Activated CD4-positive, alpha-beta T cell treated with anti-CD3 and anti-CD28 coated beads for 36 hours (primary cell): ENCODE measurements at regions not wholly inside any gene's neighbourhood (a gene's known extent, or its start where the extent isn't known, plus 50 kb on each side); places are given as distances from the start of the nearest gene placed in this dataset.

Source experiments
- ATAC-seq: fragments of 200-7000 bp; cut with Tn5 transposase; one replicate; pipeline ENCODE4 v1.10.0; 2021; ENCODE audit warnings: mild to moderate bottlenecking, moderate library complexity
- CTCF ChIA-PET: fragments of 350-600 bp; sonication (Branson Sonifier 250); formaldehyde crosslinking; loops from one replicate; lab custom pipeline; 2021; ENCODE audit warnings: antibody characterized with exemption; lab: Charles Lee
- POLR2A ChIA-PET: fragments of 350-600 bp; sonication (Branson Sonifier 250); formaldehyde crosslinking; loops from one replicate; lab custom pipeline; 2021; ENCODE audit warnings: antibody characterized with exemption, inconsistent platforms; lab: Charles Lee
- DNase-seq: peaks from one replicate; pipeline ENCODE4 v3.0.0-alpha.2; 2020
- H3K27ac Mint-ChIP-seq: one replicate; pipeline ENCODE4 v1.8.0; 2021; ENCODE audit warnings: mixed read lengths
- H3K27me3 Mint-ChIP-seq: one replicate; pipeline ENCODE4 v1.8.0; 2021; ENCODE audit warnings: mixed read lengths
- H3K36me3 Mint-ChIP-seq: one replicate; pipeline ENCODE4 v1.8.0; 2021; ENCODE audit warnings: low read depth, mixed read lengths
- H3K4me1 Mint-ChIP-seq: one replicate; pipeline ENCODE4 v1.8.0; 2021; ENCODE audit warnings: mixed read lengths
- H3K4me3 Mint-ChIP-seq: one replicate; pipeline ENCODE4 v1.8.0; 2021; ENCODE audit warnings: mild to moderate bottlenecking, moderate library complexity, mixed read lengths
- H3K9me3 Mint-ChIP-seq: one replicate; pipeline ENCODE4 v1.8.0; 2021; ENCODE audit warnings: low read depth, mixed read lengths
- intact Hi-C, 2 experiments: fragments of 100-400 bp; cut with DNase I in 1 of 2; cut with micrococcal nuclease in 1 of 2; formaldehyde crosslinking; loops; one replicate each; pipeline versions ENCODE4 v1.14.2 to v1.15.1; 2022 to 2024; cut with DNase I, micrococcal nuclease

DNA sequence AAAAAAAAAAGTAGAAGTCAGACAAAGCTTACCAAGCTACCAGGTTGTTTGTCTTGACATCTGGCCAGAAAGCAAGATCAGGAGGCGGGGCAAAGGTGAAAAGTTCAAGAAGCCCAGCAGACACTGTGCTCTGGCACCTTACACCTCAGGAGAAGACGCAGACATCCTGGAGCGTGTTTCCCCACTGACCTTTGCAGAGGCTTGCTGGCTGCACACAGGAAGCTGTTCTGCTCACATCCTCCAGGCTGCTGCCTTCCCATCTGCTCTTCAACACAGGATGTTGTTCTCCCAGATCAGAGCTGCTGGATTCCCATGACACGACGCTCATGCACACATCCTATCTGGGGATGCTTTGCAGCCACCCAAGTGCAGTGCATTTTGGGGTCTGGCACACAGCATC is 174.4 kb upstream of the KIAA1217 start:
- no peak for ATAC-seq
- Mint-ChIP-seq H3K27ac (no peak overlapping the region), H3K27me3 (no peaks in the 10 kb centered on the region), H3K4me3 (no peak overlapping the region), H3K9me3 (no peaks in the 10 kb centered on the region), H3K4me1 (no peaks in the 10 kb centered on the region), H3K36me3 (no peaks in the 10 kb centered on the region)
- CTCF ChIA-PET: interaction anchor here (0.6 kb wide), 1 partner anchor 214 kb away, joined by 3 read pairs; no protein-coding TSS in a partner anchor
- intact Hi-C loops: no loop called here
- POLR2A ChIA-PET: no interaction called here
- DNase-seq: no peak

DNA sequence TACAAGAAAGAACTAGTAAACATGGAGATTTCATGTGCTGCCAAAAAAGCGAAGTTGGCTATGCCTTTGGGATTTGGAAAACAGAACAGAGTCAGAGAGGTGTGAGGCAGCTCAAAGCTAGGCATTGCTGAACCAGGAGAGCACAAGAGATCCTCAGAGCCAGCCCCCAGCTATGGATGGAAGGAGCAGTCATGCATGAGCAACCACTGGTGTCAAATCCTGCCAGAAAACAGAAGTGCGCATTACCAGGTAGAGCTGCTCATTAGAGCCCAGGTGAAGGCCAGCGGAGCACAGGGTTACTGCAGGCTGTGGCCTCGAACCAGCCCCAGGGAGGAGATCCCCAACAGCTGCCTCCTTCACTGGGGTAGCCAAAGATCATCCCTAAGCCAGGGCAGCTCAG is 173.2 kb upstream of the KIAA1217 start:
- CTCF ChIA-PET: interaction anchor here (0.7 kb wide), 1 partner anchor 155 kb away, joined by 3 read pairs; no protein-coding TSS in a partner anchor

DNA sequence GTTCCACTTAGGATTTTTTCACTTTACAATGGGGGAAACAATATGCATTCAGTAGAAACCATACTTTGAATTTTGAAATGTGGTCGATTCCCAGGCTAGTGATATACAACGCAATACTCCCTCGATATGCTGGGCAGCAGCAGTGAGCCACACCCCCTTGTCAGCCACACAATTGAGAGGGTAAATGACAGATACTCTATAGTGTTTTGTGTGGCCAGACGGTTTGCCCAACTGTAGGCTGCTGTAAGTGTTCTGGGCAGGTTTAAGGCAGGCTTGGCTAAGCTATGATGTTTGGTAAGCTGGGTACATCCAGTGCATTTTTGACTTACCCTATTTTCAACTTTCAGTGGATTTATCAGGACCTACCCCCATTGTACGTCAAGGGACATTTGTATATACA is 169.6 kb upstream of the KIAA1217 start:
- intact Hi-C loops: no loop called here
- ChIA-PET POLR2A (no interaction called here), CTCF (no interaction called here)
- no peaks in the 10 kb centered on the region for H3K36me3 Mint-ChIP-seq
- H3K4me3 Mint-ChIP-seq: no peak overlapping the region
- ATAC-seq: no peak
- no peaks in the 10 kb centered on the region for H3K9me3 Mint-ChIP-seq
- no peaks in the 10 kb centered on the region for H3K27me3 Mint-ChIP-seq
- no peak overlapping the region for H3K27ac Mint-ChIP-seq
- DNase-seq: no peak
- H3K4me1 Mint-ChIP-seq: no peaks in the 10 kb centered on the region

More for the DNA sequence above, 173.2 kb upstream of the KIAA1217 start:
- ATAC-seq (no peak), DNase-seq (no peak)
- Mint-ChIP-seq H3K27me3 (no peaks in the 10 kb centered on the region), H3K9me3 (no peaks in the 10 kb centered on the region), H3K27ac (no peak overlapping the region), H3K36me3 (no peaks in the 10 kb centered on the region), H3K4me1 (no peaks in the 10 kb centered on the region), H3K4me3 (no peak overlapping the region)
- POLR2A ChIA-PET: no interaction called here
- intact Hi-C loops: no loop called here

DNA sequence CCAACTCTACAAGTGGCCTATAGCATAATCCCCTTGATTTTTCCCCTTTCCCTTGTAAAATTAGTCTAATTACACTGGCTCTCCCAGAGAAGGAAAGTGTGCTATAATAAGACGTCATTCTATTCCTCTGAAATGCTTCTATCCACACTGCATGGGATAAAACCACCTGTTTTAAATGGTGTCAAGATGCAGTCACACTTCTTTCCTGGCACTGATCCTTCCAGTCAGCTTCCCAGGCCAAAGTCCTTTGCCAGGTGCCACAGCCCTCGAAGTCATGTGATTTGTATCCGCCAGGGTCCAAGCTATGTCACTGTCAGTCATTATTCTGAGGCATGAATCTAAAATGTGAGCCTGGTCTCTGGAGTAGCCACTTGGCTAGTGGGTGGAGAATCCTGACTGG is 169.0 kb upstream of the KIAA1217 start:
- Mint-ChIP-seq H3K27ac (no peak overlapping the region), H3K4me3 (no peak overlapping the region), H3K4me1 (no peaks in the 10 kb centered on the region), H3K27me3 (no peaks in the 10 kb centered on the region), H3K9me3 (no peaks in the 10 kb centered on the region), H3K36me3 (no peaks in the 10 kb centered on the region)
- POLR2A ChIA-PET: no interaction called here
- CTCF ChIA-PET: no interaction called here
- intact Hi-C loops: no loop called here
- no peak for ATAC-seq
- DNase-seq: no peak

DNA sequence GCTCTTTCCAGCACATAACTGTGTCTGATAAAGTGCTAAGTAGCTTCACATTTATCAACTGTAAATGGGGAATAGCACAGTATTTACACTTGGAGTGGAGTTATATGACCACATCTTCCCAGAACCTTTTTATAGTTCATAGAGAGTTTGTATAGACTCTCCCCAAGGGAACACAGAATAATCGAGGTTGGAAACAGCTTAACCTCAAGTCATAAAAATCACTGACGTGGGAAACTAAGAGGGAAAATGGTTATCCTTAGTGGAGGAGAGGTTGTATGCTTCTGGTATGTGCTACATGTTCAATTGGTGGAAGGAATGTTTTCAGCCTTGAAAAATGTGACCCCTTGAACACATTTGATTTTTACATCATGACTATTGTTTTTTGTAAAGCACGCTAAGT is 167.9 kb upstream of the KIAA1217 start:
- ATAC-seq (no peak), DNase-seq (no peak)
- Mint-ChIP-seq H3K27me3 (no peaks in the 10 kb centered on the region), H3K4me3 (no peak overlapping the region), H3K4me1 (no peaks in the 10 kb centered on the region), H3K9me3 (no peaks in the 10 kb centered on the region), H3K36me3 (no peaks in the 10 kb centered on the region), H3K27ac (no peak overlapping the region)
- ChIA-PET POLR2A (no interaction called here), CTCF (no interaction called here)
- intact Hi-C loops: no loop called here

DNA sequence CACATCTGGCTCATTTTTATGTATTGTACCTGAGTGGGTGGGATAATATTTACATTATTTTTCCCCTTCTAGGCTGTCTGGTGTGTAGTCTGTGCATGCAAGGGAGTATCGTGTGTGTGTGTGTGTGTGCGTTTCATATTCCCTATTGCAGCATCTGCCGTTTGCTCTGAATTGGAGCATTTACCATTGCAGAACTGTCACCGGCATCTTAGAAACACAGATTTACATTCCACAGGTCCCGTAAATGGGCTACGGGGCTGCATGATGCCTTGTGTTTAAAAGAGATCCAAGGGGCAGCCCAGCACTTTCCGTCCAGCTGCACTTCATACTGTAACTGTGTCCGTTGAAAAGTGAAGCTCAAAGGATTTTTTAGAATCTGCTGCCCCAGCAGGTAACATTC is 167.1 kb upstream of the KIAA1217 start:
- POLR2A ChIA-PET: no interaction called here
- intact Hi-C loops: no loop called here
- Mint-ChIP-seq H3K27me3 (no peaks in the 10 kb centered on the region), H3K4me3 (no peak overlapping the region), H3K9me3 (no peaks in the 10 kb centered on the region), H3K27ac (no peak overlapping the region), H3K4me1 (no peaks in the 10 kb centered on the region), H3K36me3 (no peaks in the 10 kb centered on the region)
- no peak for DNase-seq
- no peak for ATAC-seq
- CTCF ChIA-PET: no interaction called here

DNA sequence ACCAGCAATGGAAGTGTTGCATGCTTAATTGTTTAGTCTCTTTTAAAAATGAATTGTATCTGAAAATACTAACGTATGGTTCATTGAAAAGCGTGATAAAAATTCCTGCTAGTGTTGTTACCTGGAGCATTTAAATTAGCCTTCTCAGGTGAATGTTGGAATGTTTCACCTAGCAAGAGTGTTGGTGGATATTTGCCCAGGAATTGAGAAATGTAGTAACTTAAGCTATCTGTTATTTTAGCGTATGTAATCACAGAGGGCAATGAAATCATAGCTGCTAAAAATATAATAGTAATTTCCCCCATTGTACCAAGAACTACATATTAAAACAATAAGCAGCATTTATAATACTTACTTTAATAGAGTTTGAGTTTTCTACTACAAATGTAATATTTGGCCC is 166.1 kb upstream of the KIAA1217 start:
- CTCF ChIA-PET: no interaction called here
- H3K4me3 Mint-ChIP-seq: no peak overlapping the region
- H3K27me3 Mint-ChIP-seq: no peaks in the 10 kb centered on the region
- no peak for ATAC-seq
- H3K27ac Mint-ChIP-seq: no peak overlapping the region
- POLR2A ChIA-PET: no interaction called here
- intact Hi-C loops: no loop called here
- H3K4me1 Mint-ChIP-seq: no peaks in the 10 kb centered on the region
- no peaks in the 10 kb centered on the region for H3K9me3 Mint-ChIP-seq
- no peaks in the 10 kb centered on the region for H3K36me3 Mint-ChIP-seq
- no peak for DNase-seq

DNA sequence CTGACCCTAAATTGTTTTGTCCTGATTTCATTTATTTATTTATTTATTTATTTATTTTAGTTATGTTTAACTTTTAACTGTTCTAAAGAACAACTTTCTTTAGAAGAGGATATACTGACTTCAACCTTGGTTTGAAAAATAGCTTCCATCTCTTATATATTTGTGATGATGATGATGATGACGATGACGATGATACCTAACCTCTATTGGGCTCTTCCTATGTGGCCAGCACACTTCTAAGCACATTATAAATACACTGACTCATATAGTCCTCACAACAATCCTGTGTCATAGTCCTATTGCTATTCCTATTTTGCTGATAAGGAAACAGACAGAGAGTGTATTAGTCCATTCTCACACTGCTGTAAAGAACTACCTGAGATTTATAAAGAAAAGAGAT is 162.9 kb upstream of the KIAA1217 start:
- intact Hi-C loops: no loop called here
- Mint-ChIP-seq H3K9me3 (peaks cover 2% of the 10 kb centered on the region), H3K27ac (no peak overlapping the region), H3K27me3 (no peaks in the 10 kb centered on the region), H3K4me3 (no peak overlapping the region), H3K4me1 (no peaks in the 10 kb centered on the region), H3K36me3 (no peaks in the 10 kb centered on the region)
- POLR2A ChIA-PET: no interaction called here
- ATAC-seq: no peak
- DNase-seq: no peak
- CTCF ChIA-PET: no interaction called here

DNA sequence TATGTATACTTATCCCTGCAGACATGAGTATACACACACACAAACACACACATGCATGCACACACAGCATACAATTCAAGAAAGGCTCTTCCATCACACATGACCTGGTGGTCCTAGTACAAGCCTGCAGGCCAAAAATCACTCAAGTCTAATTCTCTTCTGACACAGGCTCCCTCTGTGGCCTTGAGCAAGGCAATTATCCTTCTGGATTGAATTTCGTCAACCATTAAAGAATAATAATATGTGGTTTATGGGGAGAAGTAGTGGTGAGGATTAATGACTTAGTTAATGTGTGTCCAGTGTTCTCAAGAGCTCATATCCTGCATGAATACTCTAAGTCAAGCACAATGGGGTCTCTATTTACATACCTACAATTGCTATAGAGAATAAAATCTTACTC is 161.8 kb upstream of the KIAA1217 start:
- intact Hi-C loops: no loop called here

DNA sequence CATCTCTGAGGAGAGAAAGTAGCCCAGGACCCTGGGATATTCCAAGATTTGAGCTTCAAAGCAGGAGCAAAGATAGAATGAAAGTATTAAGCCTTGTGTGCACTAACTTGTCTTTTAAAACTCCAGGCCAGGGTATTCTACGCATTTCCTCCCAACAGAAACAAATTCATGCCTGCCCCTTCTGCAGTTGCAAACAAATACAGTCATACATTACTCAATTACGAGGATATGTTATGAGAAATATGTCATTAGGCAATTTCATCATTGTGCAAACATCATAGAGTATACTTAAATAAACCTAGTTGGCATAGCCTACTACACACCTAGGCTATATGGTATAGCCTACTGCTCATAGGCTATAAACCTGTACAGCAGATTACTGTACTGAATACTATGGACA is 154.5 kb upstream of the KIAA1217 start:
- CTCF ChIA-PET: no interaction called here
- intact Hi-C loops: no loop called here
- POLR2A ChIA-PET: no interaction called here
- DNase-seq (no peak), ATAC-seq (no peak)
- no peaks in the 10 kb centered on the region for H3K36me3 Mint-ChIP-seq
- H3K4me3 Mint-ChIP-seq: no peak overlapping the region
- H3K9me3 Mint-ChIP-seq: peaks cover 4% of the 10 kb centered on the region
- H3K27ac Mint-ChIP-seq: no peak overlapping the region
- no peaks in the 10 kb centered on the region for H3K27me3 Mint-ChIP-seq
- H3K4me1 Mint-ChIP-seq: no peaks in the 10 kb centered on the region

More for the DNA sequence above, 161.8 kb upstream of the KIAA1217 start:
- Mint-ChIP-seq H3K4me3 (no peak overlapping the region), H3K4me1 (no peaks in the 10 kb centered on the region), H3K9me3 (peaks cover 4% of the 10 kb centered on the region), H3K27ac (no peak overlapping the region), H3K27me3 (no peaks in the 10 kb centered on the region), H3K36me3 (no peaks in the 10 kb centered on the region)
- DNase-seq (no peak), ATAC-seq (no peak)
- POLR2A ChIA-PET: no interaction called here
- CTCF ChIA-PET: no interaction called here

DNA sequence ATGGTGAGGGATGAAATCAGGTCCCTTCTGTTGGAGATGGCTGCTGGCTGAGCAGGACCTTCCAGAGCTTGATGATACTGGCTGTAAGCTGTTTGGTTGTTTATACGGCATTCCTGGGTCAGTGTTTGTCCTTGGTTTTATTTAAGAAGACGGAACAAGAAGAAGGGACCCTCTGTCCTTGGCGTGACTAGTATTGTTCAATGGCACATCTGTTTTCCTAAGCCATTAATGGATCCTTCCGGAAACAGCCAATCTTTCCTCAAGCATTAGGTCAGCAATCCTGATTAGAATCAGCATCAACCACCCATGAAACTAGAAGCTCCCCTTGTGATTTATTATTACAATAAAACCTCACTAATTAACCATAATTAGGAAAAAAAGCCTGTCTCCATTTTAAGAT is 128.7 kb upstream of the KIAA1217 start:
- ChIA-PET CTCF (no interaction called here), POLR2A (no interaction called here)
- no peaks in the 10 kb centered on the region for H3K36me3 Mint-ChIP-seq

DNA sequence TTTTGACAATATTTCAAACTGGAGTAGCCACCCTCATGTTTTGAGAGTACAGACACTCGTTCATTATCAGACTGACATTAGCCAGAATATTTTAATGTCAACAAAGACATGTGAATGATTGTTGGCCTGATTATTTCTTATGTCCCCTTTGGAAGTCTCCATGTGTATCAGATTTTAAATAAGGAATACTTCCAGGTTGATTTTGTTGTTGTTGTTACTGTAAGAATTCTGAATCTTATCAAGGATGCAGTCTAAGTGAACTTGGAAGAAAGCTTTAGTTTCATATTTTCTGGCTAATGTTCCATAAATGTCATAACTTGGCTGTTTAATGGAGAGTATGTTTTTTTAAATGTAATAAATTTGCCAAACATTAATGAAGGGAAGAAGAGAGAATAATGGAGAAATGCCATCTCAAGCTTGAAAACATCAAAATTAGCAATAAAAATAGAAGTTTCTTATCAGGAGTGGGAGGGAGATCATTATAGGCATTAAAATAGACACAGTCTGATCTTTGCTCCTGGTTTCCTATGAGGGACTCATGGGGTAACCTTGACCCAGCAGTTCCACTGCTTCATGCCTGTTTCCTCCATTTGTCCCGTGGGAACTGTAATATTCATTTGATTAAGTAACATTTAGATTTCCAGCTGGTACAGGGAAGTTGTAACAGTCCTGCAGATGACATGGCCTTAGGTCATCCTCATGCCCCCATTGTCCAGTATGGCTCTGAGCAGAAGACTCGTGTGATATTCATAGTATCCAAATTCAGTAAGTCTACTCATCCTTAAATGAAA is 122.4 kb upstream of the KIAA1217 start:
- Mint-ChIP-seq H3K4me3 (no peak overlapping the region), H3K36me3 (no peaks in the 10 kb centered on the region), H3K27me3 (no peaks in the 10 kb centered on the region), H3K4me1 (no peaks in the 10 kb centered on the region), H3K9me3 (peaks cover 6% of the 10 kb centered on the region), H3K27ac (no peak overlapping the region)
- ChIA-PET POLR2A (no interaction called here), CTCF (no interaction called here)
- DNase-seq (no peak), ATAC-seq (no peak)
- intact Hi-C loops: no loop called here

More for the DNA sequence above, 128.7 kb upstream of the KIAA1217 start:
- Mint-ChIP-seq H3K27me3 (no peaks in the 10 kb centered on the region), H3K9me3 (peaks cover 5% of the 10 kb centered on the region), H3K4me3 (no peak overlapping the region), H3K27ac (no peak overlapping the region), H3K4me1 (no peaks in the 10 kb centered on the region)
- intact Hi-C loops: no loop called here
- DNase-seq: no peak
- no peak for ATAC-seq
